ENCODE measurements at regions not wholly inside any gene's neighbourhood (a gene's known extent, or its start where the extent isn't known, plus 50 kb on each side); places are given as distances from the start of the nearest gene placed in this dataset.

DNA sequence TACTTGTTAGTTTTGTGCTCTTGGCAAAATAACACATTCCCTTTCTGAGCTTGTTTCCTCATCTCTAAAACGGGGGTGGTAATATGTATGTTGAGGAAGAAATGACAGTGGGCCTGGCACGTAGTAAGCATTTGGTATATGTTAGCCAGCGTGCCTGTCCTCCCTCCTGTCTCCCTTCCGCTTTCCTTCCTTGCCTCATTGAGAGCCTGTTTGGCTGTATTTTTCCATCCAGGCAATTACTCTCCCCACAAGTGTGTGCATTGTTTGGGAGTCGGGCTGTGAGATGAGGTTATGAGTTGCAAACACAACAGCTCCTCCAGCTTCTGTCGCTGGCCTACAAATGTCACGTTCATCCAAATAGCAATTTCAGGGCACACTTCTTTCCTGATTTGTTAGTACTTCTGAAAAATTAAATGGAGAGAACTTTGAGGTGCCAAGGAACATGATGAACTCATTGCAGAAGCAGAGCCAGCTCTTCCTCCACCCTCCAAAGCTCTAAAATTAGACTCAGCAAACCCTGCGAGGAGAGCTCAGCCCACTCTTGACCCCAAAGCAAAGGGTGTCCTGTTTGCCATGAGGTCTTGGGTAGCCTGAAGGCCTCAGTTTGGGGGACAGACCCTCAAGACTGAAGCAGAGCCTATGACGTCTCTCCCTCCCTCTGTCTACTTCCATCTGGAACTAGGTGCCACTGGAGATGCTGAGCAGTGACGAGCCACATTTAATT is 50.7 kb upstream of the TOX2 start:
- no peak overlapping the region for H3K4me3 ChIP-seq (ENCODE audit: control insufficient read depth, low read depth, low read length)
- DNase-seq (ENCODE audit: low read depth): no peak
- TF ChIP-seq, protein P1, sequence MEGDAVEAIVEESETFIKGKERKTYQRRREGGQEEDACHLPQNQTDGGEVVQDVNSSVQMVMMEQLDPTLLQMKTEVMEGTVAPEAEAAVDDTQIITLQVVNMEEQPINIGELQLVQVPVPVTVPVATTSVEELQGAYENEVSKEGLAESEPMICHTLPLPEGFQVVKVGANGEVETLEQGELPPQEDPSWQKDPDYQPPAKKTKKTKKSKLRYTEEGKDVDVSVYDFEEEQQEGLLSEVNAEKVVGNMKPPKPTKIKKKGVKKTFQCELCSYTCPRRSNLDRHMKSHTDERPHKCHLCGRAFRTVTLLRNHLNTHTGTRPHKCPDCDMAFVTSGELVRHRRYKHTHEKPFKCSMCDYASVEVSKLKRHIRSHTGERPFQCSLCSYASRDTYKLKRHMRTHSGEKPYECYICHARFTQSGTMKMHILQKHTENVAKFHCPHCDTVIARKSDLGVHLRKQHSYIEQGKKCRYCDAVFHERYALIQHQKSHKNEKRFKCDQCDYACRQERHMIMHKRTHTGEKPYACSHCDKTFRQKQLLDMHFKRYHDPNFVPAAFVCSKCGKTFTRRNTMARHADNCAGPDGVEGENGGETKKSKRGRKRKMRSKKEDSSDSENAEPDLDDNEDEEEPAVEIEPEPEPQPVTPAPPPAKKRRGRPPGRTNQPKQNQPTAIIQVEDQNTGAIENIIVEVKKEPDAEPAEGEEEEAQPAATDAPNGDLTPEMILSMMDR (IDR thresholded peaks at IDR 0.05; ENCODE audit: control insufficient read depth, insufficient read depth, low read depth, low read length, missing control alignments): no peak

DNA sequence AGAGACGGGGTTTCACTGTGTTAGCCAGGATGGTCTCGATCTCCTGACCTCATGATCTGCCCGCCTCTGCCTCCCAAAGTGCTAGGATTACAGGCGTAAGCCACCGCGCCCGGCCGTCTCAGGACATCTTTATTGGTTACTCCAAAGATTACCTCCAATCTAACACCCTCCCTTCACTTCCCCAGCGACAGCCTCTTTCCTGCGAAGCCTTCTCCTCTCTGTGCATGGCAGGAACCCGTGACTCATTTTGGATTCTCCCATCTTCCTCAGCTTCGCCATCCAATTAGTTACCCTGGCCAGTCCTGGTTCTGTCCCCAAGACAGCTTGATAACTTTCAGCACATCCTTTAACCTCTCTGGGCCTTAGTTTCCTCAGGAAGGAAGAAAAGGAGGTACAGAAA is 51.3 kb upstream of the TOX2 start:
- DNase-seq (ENCODE audit: low read depth): no peak
- TF ChIP-seq, protein P1 (IDR thresholded peaks at IDR 0.05; ENCODE audit: control insufficient read depth, insufficient read depth, low read depth, low read length, missing control alignments): no peak
- no peak overlapping the region for H3K4me3 ChIP-seq (ENCODE audit: control insufficient read depth, low read depth, low read length)

DNA sequence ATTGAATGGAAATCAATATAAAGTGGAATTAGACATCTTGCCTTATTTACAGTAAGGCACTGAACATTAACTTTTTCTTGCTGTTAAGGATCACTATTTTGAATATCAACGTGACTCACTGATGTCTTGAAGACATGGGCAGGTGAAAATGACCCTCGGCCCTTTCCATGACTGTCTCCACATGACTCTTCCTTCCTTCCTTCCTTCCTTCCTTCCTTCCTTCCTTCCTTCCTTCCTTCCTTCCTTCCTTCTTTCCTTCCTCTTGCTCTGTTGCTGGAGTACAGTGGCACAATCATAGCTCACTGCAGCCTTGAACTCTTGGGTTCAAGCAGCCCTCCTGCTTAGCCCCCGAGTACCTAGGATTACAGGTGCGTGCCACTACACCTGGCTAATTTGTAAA is 52.2 kb upstream of the TOX2 start:
- H3K4me3 ChIP-seq (ENCODE audit: control insufficient read depth, low read depth, low read length): no peak overlapping the region
- TF ChIP-seq, protein P1 (IDR thresholded peaks at IDR 0.05; ENCODE audit: control insufficient read depth, insufficient read depth, low read depth, low read length, missing control alignments): no peak

DNA sequence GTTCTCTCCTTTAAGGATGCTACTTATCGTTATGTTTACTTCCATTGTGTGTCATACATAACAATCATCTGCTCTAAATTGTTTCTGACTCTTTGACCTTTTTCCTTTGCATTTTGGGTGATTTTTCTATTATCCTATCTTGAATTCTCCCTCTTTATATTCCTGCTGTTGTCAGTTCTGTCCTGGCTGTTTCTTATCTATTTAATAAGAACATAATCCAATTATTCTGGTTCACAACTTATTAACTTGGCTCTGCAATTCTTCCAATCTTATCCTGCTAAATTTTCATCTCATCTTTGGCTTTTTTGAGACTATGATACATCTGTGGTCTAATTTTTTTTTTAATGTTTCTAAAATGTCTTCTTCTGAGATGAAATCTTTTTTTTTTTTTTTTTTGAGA is 54.7 kb upstream of the TOX2 start:
- H3K4me3 ChIP-seq (ENCODE audit: control insufficient read depth, low read depth, low read length): no peak overlapping the region
- TF ChIP-seq, protein P1 (IDR thresholded peaks at IDR 0.05; ENCODE audit: control insufficient read depth, insufficient read depth, low read depth, low read length, missing control alignments): no peak
- DNase-seq (ENCODE audit: low read depth): no peak

More for the DNA sequence above, 52.2 kb upstream of the TOX2 start:
- DNase-seq (ENCODE audit: low read depth): no peak

DNA sequence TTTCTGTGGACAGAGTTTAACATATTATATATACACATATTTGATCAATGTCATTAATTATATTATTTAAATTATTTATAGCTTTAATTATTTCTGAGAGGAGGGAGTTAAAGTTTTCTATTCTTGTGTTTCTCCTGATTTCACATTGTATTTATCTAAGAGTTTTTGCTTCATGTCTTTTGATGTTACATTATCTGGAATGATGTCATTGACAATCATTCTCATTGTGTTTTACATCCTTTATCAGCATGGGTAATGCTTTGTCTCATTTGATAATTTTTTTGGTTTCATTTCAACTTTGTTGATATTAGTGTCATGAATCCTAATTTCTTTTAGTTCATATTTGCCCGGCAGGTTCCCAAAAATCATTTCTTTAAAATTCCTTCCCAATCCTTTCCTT is 56.7 kb upstream of the TOX2 start:
- H3K4me3 ChIP-seq (ENCODE audit: control insufficient read depth, low read depth, low read length): no peak overlapping the region
- DNase-seq (ENCODE audit: low read depth): no peak
- TF ChIP-seq, protein P1 (IDR thresholded peaks at IDR 0.05; ENCODE audit: control insufficient read depth, insufficient read depth, low read depth, low read length, missing control alignments): no peak

DNA sequence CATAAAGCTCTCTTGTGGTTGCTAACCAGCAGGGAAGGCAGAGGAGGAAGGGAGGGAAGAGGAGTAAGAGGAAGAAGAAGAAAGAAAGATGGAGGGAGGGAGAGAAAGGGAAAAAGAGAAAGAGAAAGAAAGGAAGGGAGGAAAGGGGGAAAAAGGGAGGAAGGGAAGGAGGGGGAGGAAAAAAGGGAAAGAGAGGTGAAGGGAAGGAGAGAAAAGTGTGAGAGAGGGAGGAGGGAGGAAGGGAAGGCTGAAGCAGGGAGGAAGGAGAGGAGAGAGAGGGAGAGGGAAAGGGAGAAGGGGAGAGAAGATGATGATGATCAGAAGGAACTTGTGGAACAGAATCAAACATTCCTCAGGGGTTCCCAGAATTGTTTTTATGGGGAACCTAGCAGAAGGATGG is 57.5 kb upstream of the TOX2 start:
- no peak for DNase-seq (ENCODE audit: low read depth)
- no peak overlapping the region for H3K4me3 ChIP-seq (ENCODE audit: control insufficient read depth, low read depth, low read length)
- TF ChIP-seq, protein P1 (IDR thresholded peaks at IDR 0.05; ENCODE audit: control insufficient read depth, insufficient read depth, low read depth, low read length, missing control alignments): no peak
